H1 (cell line): ENCODE measurements at regions not wholly inside any gene's neighbourhood (a gene's known extent, or its start where the extent isn't known, plus 50 kb on each side); places are given as distances from the start of the nearest gene placed in this dataset.

Source experiments
- CTCF ChIA-PET: fragments of 300-600 bp; sonication (Branson Sonifier 250); formaldehyde crosslinking; loops from one replicate; lab custom pipeline; 2021; ENCODE audit not compliant: partially characterized antibody; lab: Charles Lee
- POLR2A ChIA-PET: fragments of 300-600 bp; sonication (Branson Sonifier 250); formaldehyde crosslinking; loops from one replicate; lab custom pipeline; 2021; ENCODE audit warnings: inconsistent platforms; ENCODE audit not compliant: partially characterized antibody; lab: Charles Lee
- DNase-seq, 2 experiments: peaks; one replicate each; pipeline versions ENCODE4 v3.0.0 to v3.0.0-alpha.2; 2010 to 2022; ENCODE audit warnings: low spot score in 2 of 2, low read depth in 1 of 2, mixed read lengths in 1 of 2
- FAIRE-seq: peaks from 2 replicates; lab custom pipeline; 2011; peaks lifted over from hg19 to GRCh38; lab: Jason Lieb, UNC
- H2AFZ ChIP-seq: 2 replicates; pipeline ENCODE4 v1.8.1; 2012; ENCODE audit warnings: low read length, inconsistent platforms
- H2AK5ac ChIP-seq: 2 replicates; pipeline ENCODE4 v1.6.1; 2013; ENCODE audit warnings: low read depth, low read length
- H2BK120ac ChIP-seq: replicated peaks from 2 replicates; pipeline ENCODE3; 2013; ENCODE audit warnings: low read depth, low read length, inconsistent platforms
- H2BK12ac ChIP-seq: 2 replicates; pipeline ENCODE4 v1.6.1; 2013; ENCODE audit warnings: low read depth, low read length
- H2BK15ac ChIP-seq: 2 replicates; pipeline ENCODE4 v1.6.1; 2013; ENCODE audit warnings: low read length
- H2BK20ac ChIP-seq: 2 replicates; pipeline ENCODE4 v1.6.1; 2013; ENCODE audit warnings: low read length
- H2BK5ac ChIP-seq: 2 replicates; pipeline ENCODE4 v1.6.1; 2013; ENCODE audit warnings: low read depth, low read length
- H3K14ac ChIP-seq: 2 replicates; pipeline ENCODE4 v1.6.1; 2013; ENCODE audit warnings: inconsistent platforms; ENCODE audit not compliant: insufficient read length
- H3K18ac ChIP-seq: 2 replicates; pipeline ENCODE4 v1.6.1; 2013; ENCODE audit warnings: low read length; ENCODE audit errors: extremely low read depth
- H3K23ac ChIP-seq: 2 replicates; pipeline ENCODE4 v1.6.1; 2013; ENCODE audit warnings: inconsistent platforms; ENCODE audit not compliant: insufficient read length
- H3K23me2 ChIP-seq: 2 replicates; pipeline ENCODE4 v1.6.1; 2013; ENCODE audit warnings: low read depth, low read length
- H3K27ac ChIP-seq: 2 replicates; pipeline ENCODE4 v1.6.1; 2011; ENCODE audit warnings: low read depth, low read length, inconsistent platforms
- H3K27me3 ChIP-seq, 4 experiments: replicated peaks in 1 of 4; 1 replicate in 1 of 4; 2 replicates in 3 of 4; pipeline versions ENCODE4 v1.6.1 to v1.8.1; 2011 to 2013; ENCODE audit warnings: low read length in 3 of 4, mild to moderate bottlenecking in 3 of 4, inconsistent platforms in 2 of 4, mixed read lengths in 2 of 4, moderate library complexity in 1 of 4; ENCODE audit not compliant: control insufficient read depth in 3 of 4, insufficient read depth in 3 of 4; ENCODE audit errors: extremely low read depth in 1 of 4
- H3K36me3 ChIP-seq, 4 experiments: 2 replicates each; pipeline versions ENCODE4 v1.6.1 to v1.8.1; 2011 to 2013; ENCODE audit warnings: mild to moderate bottlenecking in 4 of 4, low read length in 3 of 4, moderate library complexity in 2 of 4, control low read depth in 1 of 4, inconsistent platforms in 1 of 4; ENCODE audit not compliant: insufficient read depth in 4 of 4, control insufficient read depth in 2 of 4
- H3K4ac ChIP-seq: replicated peaks from 2 replicates; pipeline ENCODE3; 2013; ENCODE audit warnings: low read length, low read depth, mixed read lengths, inconsistent platforms; ENCODE audit not compliant: insufficient read length
- H3K4me1 ChIP-seq, 4 experiments: replicated peaks in 1 of 4; 1 replicate in 1 of 4; 2 replicates in 3 of 4; pipeline versions ENCODE4 v1.6.1 to v1.8.1; 2011 to 2013; ENCODE audit warnings: low read length in 3 of 4, inconsistent platforms in 2 of 4, mixed read lengths in 1 of 4; ENCODE audit not compliant: insufficient read depth in 4 of 4, control insufficient read depth in 3 of 4
- H3K4me2 ChIP-seq, 2 experiments: 2 replicates each; pipeline versions ENCODE4 v1.6.1 to v1.8.1; 2011 to 2013; ENCODE audit warnings: low read depth in 2 of 2, low read length in 2 of 2, control low read depth in 1 of 2, inconsistent platforms in 1 of 2, mild to moderate bottlenecking in 1 of 2; ENCODE audit not compliant: insufficient read depth in 1 of 2
- H3K4me3 ChIP-seq, 4 experiments: fragments of 200-600, 300-600 bp in 1 of 4; sonication (generic), shearing (Covaris generic), sonication (Bioruptor Twin) in 1 of 4; 2 replicates each; pipeline versions ENCODE4 v1.5.1 to v1.8.1; 2011 to 2016; ENCODE audit warnings: low read length in 4 of 4, low read depth in 3 of 4, control low read depth in 2 of 4, inconsistent platforms in 2 of 4, mild to moderate bottlenecking in 2 of 4, mixed read lengths in 1 of 4, moderate library complexity in 1 of 4; ENCODE audit not compliant: insufficient read depth in 2 of 4; ENCODE audit errors: extremely low read depth in 1 of 4
- H3K56ac ChIP-seq: replicated peaks from 2 replicates; pipeline ENCODE3; 2013; ENCODE audit warnings: low read depth, mild to moderate bottlenecking, mixed read lengths, low read length, inconsistent platforms; ENCODE audit not compliant: insufficient read length
- H3K79me1 ChIP-seq: 2 replicates; pipeline ENCODE4 v1.6.1; 2013; ENCODE audit warnings: low read depth, low read length, control low read depth
- H3K79me2 ChIP-seq, 2 experiments: 2 replicates each; pipeline versions ENCODE4 v1.6.1 to v1.8.1; 2012 to 2013; ENCODE audit warnings: low read length in 2 of 2, mild to moderate bottlenecking in 2 of 2, inconsistent platforms in 1 of 2; ENCODE audit not compliant: insufficient read depth in 2 of 2, control insufficient read depth in 1 of 2
- H3K9ac ChIP-seq, 4 experiments: replicated peaks in 1 of 4; 1 replicate in 1 of 4; 2 replicates in 3 of 4; pipeline versions ENCODE4 v1.6.1 to v1.8.1; 2011 to 2013; ENCODE audit warnings: low read depth in 3 of 4, low read length in 3 of 4, control low read depth in 2 of 4, mild to moderate bottlenecking in 2 of 4, moderate library complexity in 2 of 4, inconsistent platforms in 1 of 4; ENCODE audit errors: extremely low read depth in 1 of 4
- H3K9me3 ChIP-seq, 2 experiments: 2 replicates each; pipeline versions ENCODE4 v1.6.1 to v1.8.1; 2012 to 2013; ENCODE audit warnings: mild to moderate bottlenecking in 2 of 2, moderate library complexity in 2 of 2, control low read depth in 1 of 2, inconsistent platforms in 1 of 2, low read depth in 1 of 2, low read length in 1 of 2, mixed read lengths in 1 of 2; ENCODE audit not compliant: insufficient read depth in 2 of 2
- H4K20me1 ChIP-seq, 2 experiments: replicated peaks in 1 of 2; 2 replicates each; pipeline versions ENCODE3 to v1.8.1; 2011 to 2013; ENCODE audit warnings: inconsistent platforms in 2 of 2, low read length in 2 of 2, mild to moderate bottlenecking in 1 of 2; ENCODE audit not compliant: insufficient read depth in 2 of 2, control insufficient read depth in 1 of 2
- H4K5ac ChIP-seq: 2 replicates; pipeline ENCODE4 v1.6.1; 2013; ENCODE audit warnings: low read length, low read depth, mixed read lengths, inconsistent platforms; ENCODE audit not compliant: insufficient read length
- H4K8ac ChIP-seq: 2 replicates; pipeline ENCODE4 v1.8.0; 2013; ENCODE audit warnings: mild to moderate bottlenecking, moderate library complexity, low read length, inconsistent platforms; ENCODE audit not compliant: insufficient read depth; ENCODE audit errors: extremely low read depth
- H4K91ac ChIP-seq: replicated peaks from 2 replicates; pipeline ENCODE3; 2013; ENCODE audit warnings: low read length, mixed read lengths, inconsistent platforms; ENCODE audit not compliant: insufficient read length
- BACH1 ChIP-seq: IDR thresholded peaks from 2 replicates; pipeline ENCODE4 v1.6.1; 2012; ENCODE audit warnings: low read length, improper control_type of control experiment
- EZH2 ChIP-seq: fragments of 200-600 bp; sonication (generic); IDR thresholded peaks from 2 replicates; pipeline ENCODE4 v1.7.1; 2012; ENCODE audit warnings: low read depth, mild to moderate bottlenecking, moderate library complexity, low read length, inconsistent platforms; ENCODE audit not compliant: severe bottlenecking
- HDAC6 ChIP-seq: IDR thresholded peaks from one replicate; pipeline ENCODE4 v1.7.1; 2012; ENCODE audit warnings: low read depth, mild to moderate bottlenecking, inconsistent platforms, low read length, moderate library complexity
- NRF1 ChIP-seq: IDR thresholded peaks from 2 replicates; pipeline ENCODE4 v1.6.1; 2011; ENCODE audit warnings: mild to moderate bottlenecking, low read depth, low read length, improper control_type of control experiment
- POLR2AphosphoS5 ChIP-seq: IDR thresholded peaks from 2 replicates; pipeline ENCODE4 v1.6.1; 2011; ENCODE audit warnings: low read depth, low read length
- RAD21 ChIP-seq, 2 experiments: IDR thresholded peaks in 1 of 2; conservative IDR thresholded peaks in 1 of 2; 2 replicates each; pipeline ENCODE4 v1.6.1; 2011; ENCODE audit warnings: low read depth in 2 of 2, low read length in 2 of 2, improper control_type of control experiment in 1 of 2, inconsistent platforms in 1 of 2, mild to moderate bottlenecking in 1 of 2, moderate library complexity in 1 of 2
- RBBP5 ChIP-seq: IDR thresholded peaks from 2 replicates; pipeline ENCODE4 v1.7.1; 2012; ENCODE audit warnings: low read depth, mild to moderate bottlenecking, inconsistent platforms, low read length, moderate library complexity, borderline replicate concordance
- SAP30 ChIP-seq: fragments of 300-600 bp; sonication (generic); IDR thresholded peaks from 2 replicates; pipeline ENCODE4 v1.7.1; 2012; ENCODE audit warnings: low read length, moderate library complexity, mild to moderate bottlenecking, inconsistent platforms; ENCODE audit not compliant: insufficient read depth, insufficient replicate concordance
- SIN3A ChIP-seq, 2 experiments: IDR thresholded peaks in 1 of 2; conservative IDR thresholded peaks in 1 of 2; 2 replicates each; pipeline ENCODE4 v1.6.1; 2011 to 2012; ENCODE audit warnings: low read length in 2 of 2, improper control_type of control experiment in 1 of 2, low read depth in 1 of 2, mild to moderate bottlenecking in 1 of 2
- SP4 ChIP-seq: IDR thresholded peaks from 2 replicates; pipeline ENCODE4 v1.6.1; 2012; ENCODE audit warnings: low read length, inconsistent platforms
- USF2 ChIP-seq: IDR thresholded peaks from 2 replicates; pipeline ENCODE4 v1.6.1; 2011; ENCODE audit warnings: low read length, improper control_type of control experiment
- YY1 ChIP-seq: IDR thresholded peaks from 2 replicates; pipeline ENCODE4 v1.6.1; 2011; ENCODE audit warnings: low read depth, mild to moderate bottlenecking, low read length
- WGBS, 2 experiments: shearing (Covaris generic) in 1 of 2; methylation state at CpG; one replicate each; pipeline versions ENCODE4 v1.1.6 to v1.1.7; 2013 to 2015; ENCODE audit warnings: low lambda C conversion rate in 2 of 2, mixed read lengths in 2 of 2, inconsistent platforms in 1 of 2, low coverage in 1 of 2, missing lambda C conversion rate in 1 of 2; ENCODE audit not compliant: insufficient replicate concordance in 2 of 2, insufficient coverage in 1 of 2, insufficient read length in 1 of 2; ENCODE audit errors: extremely low coverage in 1 of 2, missing lambda C conversion rate in 1 of 2; 5-methylcytosine and 5-hydroxymethylcytosine counted together

GRCh38 chr14:99034711-99035171 is 237.3 kb downstream of the BCL11B start:
- Histone ChIP-seq H2BK5ac (no peak overlapping the region), H3K4me2 (no peak overlapping the region), H3K14ac (no peak overlapping the region), H4K91ac (no peak overlapping the region), H3K36me3 (no peaks in the 10 kb centered on the region), H3K4ac (no peak overlapping the region), H3K56ac (no peak overlapping the region), H3K27ac (no peak overlapping the region), H2AFZ (no peak overlapping the region), H3K79me2 (no peaks in the 10 kb centered on the region), H2AK5ac (no peak overlapping the region), H2BK120ac (no peak overlapping the region), H4K5ac (no peak overlapping the region), H3K9me3 (no peaks in the 10 kb centered on the region), H3K4me3 (no peak overlapping the region), H3K27me3 (no peaks in the 10 kb centered on the region; a peak in 1 of 7 replicates), H3K79me1 (no peaks in the 10 kb centered on the region), H4K20me1 (no peaks in the 10 kb centered on the region), H2BK12ac (no peak overlapping the region), H4K8ac (no peak overlapping the region), H3K23ac (no peak overlapping the region), H3K23me2 (no peaks in the 10 kb centered on the region), H3K18ac (no peak overlapping the region), H3K4me1 (peaks cover 0 to 8% (median 1%) of the 10 kb centered on the region in 4 experiments; a peak in 4 of 7 replicates), H2BK20ac (no peak overlapping the region), H2BK15ac (no peak overlapping the region), H3K9ac (no peak overlapping the region)
- ChIA-PET POLR2A (no interaction called here), CTCF (interaction anchor here (0.7 to 2.9 kb wide), 13 partner anchors 9 to 241 kb away, joined by 3 to 11 read pairs (median 3); no protein-coding TSS in a partner anchor)
- DNase-seq (peak in 1 of 2 experiments; percentile 73), FAIRE-seq (no peak)
- 94% methylated on average over 15 of the region's 16 CpGs; no CpG with 5 or more reads in 1 of the 2 experiments for WGBS, 2 experiments
- TF ChIP-seq YY1: 0 out of 2 replicates have a peak, but pooled peaks have one; percentile 15
- TF ChIP-seq USF2: no peak
- TF ChIP-seq HDAC6: no peak
- TF ChIP-seq NRF1: no peak
- TF ChIP-seq POLR2AphosphoS5: no peak
- TF ChIP-seq BACH1: no peak
- TF ChIP-seq RAD21 (IDR thresholded peaks at IDR 0.05 in 1 of 2, conservative IDR thresholded peaks at IDR 0.05 in 1 of 2; ENCODE audit: low read depth in 2 of 2, low read length in 2 of 2): peak; percentile 74 to 80
- TF ChIP-seq SP4: no peak
- TF ChIP-seq EZH2: no peak
- TF ChIP-seq SIN3A (conservative IDR thresholded peaks at IDR 0.05 in 1 of 2, IDR thresholded peaks at IDR 0.05 in 1 of 2; ENCODE audit: low read depth in 1 of 2, low read length in 2 of 2): no peak
- TF ChIP-seq SAP30: no peak
- TF ChIP-seq RBBP5: no peak
